OCI-LY3 (cell line): ENCODE measurements at regions not wholly inside any gene's neighbourhood (a gene's known extent, or its start where the extent isn't known, plus 50 kb on each side); places are given as distances from the start of the nearest gene placed in this dataset.

Experiments used
- CTCF ChIP-seq: fragments of 200-600, 300-600 bp; sonication (generic); IDR thresholded peaks from 2 replicates; pipeline ENCODE4 v1.5.1; 2014; ENCODE audit warnings: antibody characterized with exemption, low read length, low read depth
- EZH2phosphoT487 ChIP-seq: fragments of 200-600 bp; shearing (Covaris generic); IDR thresholded peaks from 2 replicates; pipeline ENCODE4 v1.6.1; 2018; ENCODE audit warnings: antibody characterized with exemption, mixed run types, low read depth

- TF ChIP-seq CTCF: no peak
- TF ChIP-seq EZH2phosphoT487: no peak
These were observed 146.1 kb upstream of the OTUD4 start for GRCh38 chr4:145326491-145326890.
